ENCODE measurements at regions not wholly inside any gene's neighbourhood (a gene's known extent, or its start where the extent isn't known, plus 50 kb on each side); places are given as distances from the start of the nearest gene placed in this dataset.

DNA sequence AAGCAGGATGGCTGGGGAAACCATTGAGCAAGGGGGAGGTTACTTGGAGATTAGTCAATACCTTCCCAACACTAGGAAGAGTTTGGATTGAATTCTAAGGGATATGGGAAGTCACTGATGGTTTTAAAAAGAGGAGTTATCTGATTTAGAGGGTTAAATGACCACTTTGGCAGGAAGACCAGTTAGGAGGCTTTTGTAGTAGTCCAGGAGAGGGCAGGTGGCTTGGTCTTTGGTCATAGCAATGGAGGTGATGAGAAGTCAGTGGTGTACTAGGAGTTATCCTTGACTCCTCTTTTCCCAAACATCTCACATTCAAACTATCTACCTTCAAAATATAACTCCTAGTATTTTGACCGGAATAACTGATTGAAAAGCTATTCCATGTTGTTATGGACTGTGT, 644.1 kb downstream of the UTRN start:
- TF ChIP-seq, protein P1, sequence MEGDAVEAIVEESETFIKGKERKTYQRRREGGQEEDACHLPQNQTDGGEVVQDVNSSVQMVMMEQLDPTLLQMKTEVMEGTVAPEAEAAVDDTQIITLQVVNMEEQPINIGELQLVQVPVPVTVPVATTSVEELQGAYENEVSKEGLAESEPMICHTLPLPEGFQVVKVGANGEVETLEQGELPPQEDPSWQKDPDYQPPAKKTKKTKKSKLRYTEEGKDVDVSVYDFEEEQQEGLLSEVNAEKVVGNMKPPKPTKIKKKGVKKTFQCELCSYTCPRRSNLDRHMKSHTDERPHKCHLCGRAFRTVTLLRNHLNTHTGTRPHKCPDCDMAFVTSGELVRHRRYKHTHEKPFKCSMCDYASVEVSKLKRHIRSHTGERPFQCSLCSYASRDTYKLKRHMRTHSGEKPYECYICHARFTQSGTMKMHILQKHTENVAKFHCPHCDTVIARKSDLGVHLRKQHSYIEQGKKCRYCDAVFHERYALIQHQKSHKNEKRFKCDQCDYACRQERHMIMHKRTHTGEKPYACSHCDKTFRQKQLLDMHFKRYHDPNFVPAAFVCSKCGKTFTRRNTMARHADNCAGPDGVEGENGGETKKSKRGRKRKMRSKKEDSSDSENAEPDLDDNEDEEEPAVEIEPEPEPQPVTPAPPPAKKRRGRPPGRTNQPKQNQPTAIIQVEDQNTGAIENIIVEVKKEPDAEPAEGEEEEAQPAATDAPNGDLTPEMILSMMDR (conservative IDR thresholded peaks at IDR 0.05; ENCODE audit: low read depth in 2 of 2), result no peak
- TF ChIP-seq CREB1 (CRISPR knock-in tag; IDR thresholded peaks at IDR 0.05; ENCODE audit: low read depth), result no peak
- TF ChIP-seq EZH2phosphoT487 (IDR thresholded peaks at IDR 0.05; ENCODE audit: unreplicated experiment), result no peak
- no peak for TF ChIP-seq POLR2AphosphoS5 (IDR thresholded peaks at IDR 0.05; ENCODE audit: low read depth)

Measured in GM23338 (cell line).